NCI-H187 (cell line): ENCODE measurements at regions not wholly inside any gene's neighbourhood (a gene's known extent, or its start where the extent isn't known, plus 50 kb on each side); places are given as distances from the start of the nearest gene placed in this dataset.
"Not testable (repeated sequence)": the region's sequence is repeated elsewhere in the genome, so short reads cannot be mapped to it uniquely, and the experiment has no call there.

ENCODE experiments used
- DNase-seq, 2 experiments: peaks; one replicate each; lab custom pipeline; 2025; lab: John Stamatoyannopoulos, UW

DNA sequence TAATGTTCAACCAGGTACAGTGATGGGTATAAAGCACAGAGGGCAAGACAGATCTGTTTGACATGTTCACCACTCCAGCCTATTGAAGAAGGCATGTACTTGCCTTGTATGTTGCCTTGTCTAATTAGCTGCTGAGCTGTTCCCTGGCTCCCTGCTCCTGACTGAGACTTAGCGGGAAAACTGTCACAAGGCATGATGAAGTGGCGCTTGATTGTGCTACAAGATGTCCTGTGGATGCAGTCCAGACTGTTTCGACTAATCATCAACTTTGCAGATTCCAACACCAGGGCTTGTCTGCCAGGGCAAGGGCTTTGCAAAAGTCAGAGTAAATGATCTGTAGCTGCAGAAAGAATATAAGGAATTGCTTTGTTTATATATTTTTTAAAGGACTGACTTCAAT is 136.2 kb upstream of the NRBF2 start:
- DNase-seq = no peak

DNA sequence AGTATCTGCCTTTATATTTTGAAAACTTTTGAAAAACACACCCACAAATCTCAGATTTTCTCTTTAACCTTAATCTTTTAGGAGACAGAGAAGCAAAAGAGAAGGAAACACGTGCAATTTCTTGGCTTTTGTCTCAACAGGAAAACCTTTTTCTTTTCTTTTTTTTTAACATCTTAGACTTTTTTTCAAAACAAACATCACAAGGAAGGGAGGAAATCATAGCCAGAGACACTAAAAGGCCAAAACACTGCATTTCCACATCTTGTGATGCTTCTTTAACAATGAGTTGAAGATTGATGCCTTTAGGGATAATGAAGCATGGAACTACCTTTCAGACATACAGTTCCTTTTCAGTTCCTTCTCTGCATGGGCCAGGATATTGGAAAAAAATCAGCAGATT is 136.6 kb upstream of the NRBF2 start:
- DNase-seq = no peak

DNA sequence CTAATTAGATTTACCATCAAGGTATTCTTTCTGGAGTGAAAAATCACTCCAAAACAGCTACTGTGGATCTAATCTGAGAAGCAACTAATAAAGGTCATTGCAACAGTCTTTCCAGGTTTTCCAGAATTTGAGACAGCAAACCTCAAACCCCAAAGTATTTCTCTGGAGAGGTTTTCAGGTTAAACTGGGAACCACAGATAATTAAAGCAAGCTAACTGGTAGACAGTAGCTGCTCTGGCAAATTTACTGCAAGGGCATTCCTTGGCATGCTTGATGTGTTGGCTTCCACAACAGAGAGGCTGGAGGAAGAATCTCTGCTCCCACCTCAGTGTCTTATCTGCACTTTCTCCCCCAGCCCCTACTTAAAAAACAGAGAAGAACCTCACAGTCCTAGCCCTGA is 140.0 kb upstream of the NRBF2 start:
- DNase-seq = no peak

DNA sequence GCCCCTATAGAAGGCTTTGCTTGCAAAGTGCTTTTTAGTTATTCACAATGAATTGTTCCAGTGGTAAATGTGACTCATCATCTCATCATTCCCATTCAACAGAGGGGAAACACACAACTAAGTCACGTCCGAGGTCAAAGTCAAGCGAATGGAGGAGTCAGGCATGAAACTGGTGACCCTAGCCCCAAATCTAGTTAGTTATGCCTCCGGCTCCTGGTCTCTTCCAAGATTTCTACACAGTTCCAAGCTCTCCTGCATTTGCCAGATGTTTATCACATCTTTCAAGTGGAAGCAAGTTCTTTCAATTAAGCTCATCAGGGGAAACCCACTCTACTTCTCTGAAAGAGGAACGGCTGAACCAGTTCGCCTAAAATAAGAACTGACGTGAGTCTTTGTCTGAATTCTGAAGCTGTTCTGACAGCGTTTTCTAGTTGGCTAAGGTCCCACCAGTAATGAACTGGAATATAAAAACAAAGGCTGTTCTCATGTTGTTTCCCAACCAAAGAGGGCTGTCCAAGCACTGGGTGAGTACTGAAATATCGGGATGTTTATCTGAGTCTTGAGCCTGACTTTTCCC is 140.9 kb upstream of the NRBF2 start:
- no peak for DNase-seq

- no peak for DNase-seq
Measured at GRCh38 chr10:62990126-62990525, 143.0 kb upstream of the NRBF2 start.

- DNase-seq = no peak
Measured at GRCh38 chr10:62985807-62986600, 147.1 kb upstream of the NRBF2 start.

GRCh38 chr10:62981096-62981495 is 152.0 kb upstream of the NRBF2 start:
- no peak for DNase-seq

DNA sequence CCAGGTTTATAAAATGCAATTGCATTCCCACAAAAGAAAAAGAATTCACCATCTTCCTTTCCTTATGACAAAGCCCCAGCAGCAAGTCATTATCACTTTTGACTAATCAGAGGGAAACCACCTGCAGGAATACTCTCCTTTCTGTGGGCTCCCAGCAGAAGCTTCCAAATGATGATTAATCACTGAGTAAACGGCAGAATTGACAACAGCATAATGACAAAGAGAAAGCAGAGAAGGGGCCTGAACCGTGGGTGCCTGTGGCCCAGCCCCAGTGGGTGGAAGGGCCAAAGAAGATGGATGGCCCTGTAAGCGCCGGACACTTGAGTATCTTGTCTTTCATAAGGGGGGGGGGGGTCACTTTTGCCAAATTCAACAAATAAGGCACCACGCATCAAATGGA is 152.4 kb upstream of the NRBF2 start:
- no peak for DNase-seq

DNA sequence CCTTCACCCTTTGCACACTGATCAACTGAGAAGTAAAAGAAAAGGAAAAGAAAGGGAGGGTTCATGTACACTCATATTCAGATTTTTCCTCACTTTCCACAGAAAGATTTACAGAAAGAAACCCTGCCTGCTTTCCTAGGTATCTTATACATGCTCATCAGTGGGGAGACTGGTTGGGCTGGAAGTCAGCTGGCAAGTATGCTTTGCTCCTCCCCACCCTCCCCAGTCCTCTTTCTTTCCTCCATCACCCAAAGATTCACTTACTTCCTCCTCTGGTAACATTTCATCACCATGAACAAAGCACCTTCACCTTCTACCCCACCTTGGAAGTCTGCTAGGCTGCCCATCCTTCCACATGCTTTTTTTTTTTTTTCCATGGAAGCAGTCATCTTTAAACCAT is 153.2 kb upstream of the NRBF2 start:
- DNase-seq = no peak

DNA sequence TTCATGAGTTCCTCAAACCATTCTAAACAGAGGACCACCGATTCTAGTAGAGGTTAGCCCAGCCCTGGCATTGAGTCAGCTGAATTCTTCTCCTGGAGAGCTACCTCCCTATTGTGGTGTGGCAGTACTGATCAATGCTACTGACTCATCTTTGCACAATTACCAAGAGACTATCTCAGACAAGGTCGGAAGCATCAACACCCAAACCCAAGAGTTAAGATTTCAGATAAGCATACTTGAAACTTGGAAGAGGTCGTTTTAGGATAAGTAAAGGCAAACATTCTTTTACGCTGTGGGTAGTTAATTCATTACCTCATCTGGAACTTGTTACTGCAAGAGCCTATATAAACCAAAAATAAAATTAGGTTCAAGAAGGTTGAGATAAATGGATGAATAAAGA is 154.6 kb upstream of the NRBF2 start:
- DNase-seq = peak in 1 of 2 experiments; percentile 0

GRCh38 chr10:62974795-62975194 is 158.3 kb upstream of the NRBF2 start:
- not testable (repeated sequence) for DNase-seq

- DNase-seq = no peak
Measured at GRCh38 chr10:62972103-62972502, 155.9 kb upstream of the EGR2 start.

DNA sequence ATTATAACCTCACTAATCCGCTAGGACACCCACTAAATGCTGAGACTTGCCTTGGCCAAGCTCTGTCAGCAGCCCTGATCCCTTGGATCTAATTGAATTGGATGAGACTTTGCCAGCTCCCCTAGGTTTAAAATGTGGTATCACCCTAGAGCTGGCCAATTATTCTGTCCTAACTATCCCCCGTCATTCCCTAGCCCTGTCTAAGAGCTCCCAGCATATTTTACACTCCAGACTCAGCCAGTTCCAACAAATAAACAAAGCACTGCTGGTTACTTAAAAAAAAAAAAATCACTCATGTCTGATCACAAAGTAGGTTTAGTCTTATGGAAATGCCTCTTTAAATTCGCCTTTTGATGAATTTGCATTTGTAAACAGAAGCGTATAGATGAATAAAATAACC is 147.9 kb upstream of the EGR2 start:
- DNase-seq = no peak

GRCh38 chr10:62961951-62962523 is 145.9 kb upstream of the EGR2 start:
- no peak for DNase-seq

DNA sequence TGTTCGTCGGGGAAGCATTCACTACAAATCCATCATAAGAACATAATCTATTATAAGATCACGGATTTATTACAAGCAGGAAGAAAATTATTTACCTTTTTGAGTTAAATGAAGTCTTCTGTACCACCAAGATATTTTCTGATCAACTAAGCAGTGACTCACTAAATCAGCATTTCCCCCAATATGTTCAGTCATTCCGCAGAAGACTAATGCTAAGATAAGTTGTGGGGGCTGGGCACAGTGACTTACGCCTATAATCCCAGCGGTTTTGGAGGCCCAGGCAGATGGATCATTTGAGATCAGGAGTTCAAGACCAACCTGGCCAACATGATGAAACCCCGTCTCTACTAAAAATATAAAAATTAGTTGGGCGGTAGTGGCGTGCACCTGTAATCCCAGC is 144.2 kb upstream of the EGR2 start:
- no peak for DNase-seq

DNA sequence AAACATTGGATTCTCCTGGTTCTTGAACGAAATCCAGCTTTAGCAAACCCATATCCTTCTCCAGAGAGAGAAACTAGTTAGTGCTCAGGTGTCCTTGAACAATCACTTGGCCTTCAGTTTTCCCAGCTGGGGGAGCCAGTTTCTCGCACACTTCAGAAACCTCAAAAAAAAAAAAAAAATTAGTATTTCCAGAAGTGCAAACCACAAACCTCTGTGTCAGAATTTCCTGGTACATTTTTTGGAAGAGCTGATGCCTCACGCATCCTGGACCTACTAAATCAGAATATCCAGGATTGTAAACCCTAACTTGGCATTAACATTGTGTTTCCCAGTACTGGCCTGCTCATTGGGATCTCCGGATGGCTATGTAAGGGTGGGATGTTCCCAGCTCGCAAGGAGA is 143.4 kb upstream of the EGR2 start:
- DNase-seq = no peak

DNA sequence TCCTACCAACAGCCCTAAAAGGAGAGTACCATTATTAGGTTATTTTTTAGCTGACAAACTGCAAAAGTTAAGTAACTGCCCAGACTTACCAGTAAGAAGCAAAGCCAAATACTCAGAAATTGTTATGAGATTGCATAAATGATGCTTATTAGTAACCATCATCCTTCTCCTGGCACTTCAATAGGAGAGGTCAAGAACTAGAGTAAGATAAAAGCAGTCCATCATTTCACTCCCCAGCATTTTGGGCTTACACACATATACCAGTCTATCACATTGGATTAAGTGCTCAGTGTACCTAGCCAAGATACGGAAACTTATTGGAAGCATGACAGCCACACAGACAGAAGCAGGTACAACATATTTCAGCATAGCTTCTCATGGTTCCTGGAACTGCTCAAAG is 142.8 kb upstream of the EGR2 start:
- DNase-seq = no peak

DNA sequence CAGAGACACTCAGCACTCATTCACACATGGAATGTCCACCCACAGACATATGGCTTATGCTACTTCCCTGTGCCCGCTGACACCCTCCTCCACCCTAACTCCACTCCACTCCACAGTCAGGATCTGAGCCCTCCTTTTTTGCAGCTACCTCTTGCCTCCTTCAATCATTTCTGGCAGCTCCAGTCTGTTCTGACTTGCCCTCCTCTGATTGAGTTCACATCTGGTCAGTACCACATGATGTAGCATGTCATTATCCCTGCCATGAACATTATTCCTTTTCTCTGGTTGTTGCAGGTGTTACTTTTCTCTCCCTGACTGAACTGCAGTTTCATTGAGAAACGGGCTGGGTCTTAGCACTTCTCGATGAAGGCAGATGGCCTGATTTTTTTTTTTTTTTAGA is 130.1 kb upstream of the EGR2 start:
- no peak for DNase-seq

DNA sequence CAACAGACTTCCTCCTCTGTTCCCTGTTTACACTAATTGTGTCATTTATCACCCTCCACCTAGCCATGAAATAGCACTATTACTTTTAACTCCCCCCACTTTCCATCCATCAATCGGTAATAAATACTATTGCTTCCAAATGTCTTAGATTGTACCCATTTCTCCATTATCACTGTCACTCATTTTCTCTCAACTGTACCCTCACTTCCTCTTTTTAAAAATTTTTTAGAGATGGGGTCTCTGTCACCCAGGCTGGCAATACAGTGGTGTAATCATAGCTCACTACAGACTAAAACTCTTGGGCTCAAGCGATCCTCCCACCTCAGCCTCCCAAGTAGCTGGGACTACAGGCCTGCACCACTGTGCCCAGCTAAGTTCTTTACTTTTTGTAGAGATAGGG is 123.5 kb upstream of the EGR2 start:
- DNase-seq = no peak

- DNase-seq = no peak
Measured at GRCh38 chr10:62938672-62939071, 122.5 kb upstream of the EGR2 start.

- no peak for DNase-seq
Measured at GRCh38 chr10:62937674-62938073, 121.5 kb upstream of the EGR2 start.

DNA sequence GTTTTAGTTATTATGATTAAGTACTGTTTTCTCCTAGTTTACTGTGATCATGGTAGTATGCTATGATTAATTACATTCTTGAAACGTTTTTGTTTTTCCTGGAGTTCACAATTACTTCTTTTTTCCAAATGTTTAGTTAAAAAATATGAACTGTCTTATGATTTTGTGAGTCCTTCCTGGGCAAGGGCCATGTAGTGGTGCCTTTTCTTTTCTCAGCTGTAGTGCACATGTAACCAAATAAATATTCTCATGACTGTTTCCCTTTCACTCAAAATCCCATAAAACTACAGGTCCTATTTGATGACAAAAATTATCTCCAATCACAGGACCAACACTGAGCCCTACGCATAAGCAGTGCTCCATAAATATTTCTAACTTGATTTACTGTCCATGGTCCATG is 118.9 kb upstream of the EGR2 start:
- DNase-seq = no peak

DNA sequence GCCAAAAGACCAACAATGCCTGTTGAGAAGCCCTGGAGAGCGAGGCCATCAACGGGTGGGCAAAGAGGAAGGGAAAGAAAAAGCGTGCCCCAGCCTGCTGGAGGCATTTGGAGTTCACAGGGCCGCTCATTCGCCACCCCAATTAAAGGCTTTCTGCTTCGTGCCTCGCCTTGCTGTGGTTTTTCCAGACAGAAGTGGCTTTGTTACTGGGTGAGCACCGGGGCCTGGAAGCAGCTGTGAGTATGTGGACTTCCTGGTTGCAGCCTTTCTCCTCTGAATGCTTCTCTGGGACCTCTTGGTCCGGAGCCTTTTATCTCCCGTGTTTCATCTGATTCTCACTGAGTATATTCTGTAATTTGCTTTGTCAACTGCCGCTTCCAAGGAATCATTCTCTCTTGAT is 118.1 kb upstream of the EGR2 start:
- DNase-seq = no peak

DNA sequence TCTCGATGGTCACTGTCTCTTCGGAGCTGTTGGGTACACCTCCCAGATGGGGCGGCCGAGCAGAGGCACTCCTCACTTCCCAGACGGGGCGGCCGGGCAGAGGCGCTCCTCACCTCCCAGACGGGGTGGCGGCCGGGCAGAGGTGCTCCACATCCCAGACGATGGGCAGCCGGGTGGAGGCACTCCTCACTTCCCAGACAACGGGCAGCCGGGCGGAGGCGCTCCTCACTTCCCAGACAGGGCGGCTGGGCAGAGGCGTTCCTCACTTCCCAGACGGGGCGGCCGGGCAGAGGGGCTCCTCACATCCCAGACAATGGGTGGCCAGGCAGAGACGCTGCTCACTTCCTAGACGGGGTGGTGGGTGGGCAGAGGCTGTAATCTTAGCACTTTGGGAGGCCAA is 112.6 kb upstream of the EGR2 start:
- DNase-seq = not testable (repeated sequence)
